ENCODE measurements at regions not wholly inside any gene's neighbourhood (a gene's known extent, or its start where the extent isn't known, plus 50 kb on each side); places are given as distances from the start of the nearest gene placed in this dataset.

DNA sequence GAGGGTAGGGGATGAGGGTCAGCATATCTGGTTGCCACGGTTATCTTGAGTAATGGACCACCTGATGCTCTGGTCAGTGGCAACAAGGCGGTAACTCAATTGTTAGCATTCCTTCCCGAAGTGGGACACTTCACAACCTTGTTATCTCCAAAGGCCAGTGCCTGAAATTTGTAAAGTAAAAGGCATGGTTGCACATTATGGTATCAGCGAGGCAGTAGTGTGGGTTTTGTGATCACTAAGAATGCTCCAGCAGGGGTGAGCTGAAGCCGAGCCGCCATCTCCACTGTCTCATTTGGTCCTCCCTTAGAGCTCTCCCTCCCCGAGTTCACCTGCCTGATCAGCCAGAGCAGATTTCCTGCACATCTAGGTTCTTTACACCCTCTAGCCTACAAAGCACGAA, 50.5 kb upstream of the LGALSL start:
- H3K4me1 Mint-ChIP-seq, result peaks cover 67% of the 10 kb centered on the region
- no peaks in the 10 kb centered on the region for H3K9me2 ChIP-seq (ENCODE audit: insufficient read depth)
- no peaks in the 10 kb centered on the region for H3K36me3 ChIP-seq (ENCODE audit: insufficient read depth)
- H3F3A ChIP-seq (replicated peaks; ENCODE audit: low read depth), result peaks cover 15% of the 10 kb centered on the region; the same call in 1 of the 2 replicates
- H3K36me3 Mint-ChIP-seq (ENCODE audit: low read depth), result no peaks in the 10 kb centered on the region
- H3K4me3 Mint-ChIP-seq, result no peak overlapping the region
- H2AFZ ChIP-seq, result peak overlapping the region; percentile 90
- peaks cover 13% of the 10 kb centered on the region for H3K27me3 Mint-ChIP-seq (ENCODE audit: insufficient read depth, low read depth, poor library complexity)
- no peaks in the 10 kb centered on the region for H3K79me2 ChIP-seq (replicated peaks; ENCODE audit: insufficient read depth)
- DNase-seq (ENCODE audit: low spot score) (no peak), ATAC-seq (no peak)
- peaks cover 42% of the 10 kb centered on the region for H3K4me1 ChIP-seq (ENCODE audit: insufficient read depth)
- peak overlapping the region; percentile 96 for H3K27ac Mint-ChIP-seq
- peak overlapping the region; percentile 26; the same call in 1 of the 2 replicates for H3K4me3 ChIP-seq
- no peaks in the 10 kb centered on the region for H4K20me1 ChIP-seq (replicated peaks; ENCODE audit: insufficient read depth)
- H3K27ac ChIP-seq (ENCODE audit: low read depth), result peak overlapping the region; percentile 90
- no peaks in the 10 kb centered on the region for H3K9me3 Mint-ChIP-seq
- H3K4me2 ChIP-seq, result peak overlapping the region; percentile 65
- TF ChIP-seq EZH2phosphoT487 (IDR thresholded peaks at IDR 0.05; ENCODE audit: unreplicated experiment), result no peak
- TF ChIP-seq, protein P1, sequence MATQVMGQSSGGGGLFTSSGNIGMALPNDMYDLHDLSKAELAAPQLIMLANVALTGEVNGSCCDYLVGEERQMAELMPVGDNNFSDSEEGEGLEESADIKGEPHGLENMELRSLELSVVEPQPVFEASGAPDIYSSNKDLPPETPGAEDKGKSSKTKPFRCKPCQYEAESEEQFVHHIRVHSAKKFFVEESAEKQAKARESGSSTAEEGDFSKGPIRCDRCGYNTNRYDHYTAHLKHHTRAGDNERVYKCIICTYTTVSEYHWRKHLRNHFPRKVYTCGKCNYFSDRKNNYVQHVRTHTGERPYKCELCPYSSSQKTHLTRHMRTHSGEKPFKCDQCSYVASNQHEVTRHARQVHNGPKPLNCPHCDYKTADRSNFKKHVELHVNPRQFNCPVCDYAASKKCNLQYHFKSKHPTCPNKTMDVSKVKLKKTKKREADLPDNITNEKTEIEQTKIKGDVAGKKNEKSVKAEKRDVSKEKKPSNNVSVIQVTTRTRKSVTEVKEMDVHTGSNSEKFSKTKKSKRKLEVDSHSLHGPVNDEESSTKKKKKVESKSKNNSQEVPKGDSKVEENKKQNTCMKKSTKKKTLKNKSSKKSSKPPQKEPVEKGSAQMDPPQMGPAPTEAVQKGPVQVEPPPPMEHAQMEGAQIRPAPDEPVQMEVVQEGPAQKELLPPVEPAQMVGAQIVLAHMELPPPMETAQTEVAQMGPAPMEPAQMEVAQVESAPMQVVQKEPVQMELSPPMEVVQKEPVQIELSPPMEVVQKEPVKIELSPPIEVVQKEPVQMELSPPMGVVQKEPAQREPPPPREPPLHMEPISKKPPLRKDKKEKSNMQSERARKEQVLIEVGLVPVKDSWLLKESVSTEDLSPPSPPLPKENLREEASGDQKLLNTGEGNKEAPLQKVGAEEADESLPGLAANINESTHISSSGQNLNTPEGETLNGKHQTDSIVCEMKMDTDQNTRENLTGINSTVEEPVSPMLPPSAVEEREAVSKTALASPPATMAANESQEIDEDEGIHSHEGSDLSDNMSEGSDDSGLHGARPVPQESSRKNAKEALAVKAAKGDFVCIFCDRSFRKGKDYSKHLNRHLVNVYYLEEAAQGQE (IDR thresholded peaks at IDR 0.05; ENCODE audit: unreplicated experiment), result no peak
- TF ChIP-seq, protein P2, sequence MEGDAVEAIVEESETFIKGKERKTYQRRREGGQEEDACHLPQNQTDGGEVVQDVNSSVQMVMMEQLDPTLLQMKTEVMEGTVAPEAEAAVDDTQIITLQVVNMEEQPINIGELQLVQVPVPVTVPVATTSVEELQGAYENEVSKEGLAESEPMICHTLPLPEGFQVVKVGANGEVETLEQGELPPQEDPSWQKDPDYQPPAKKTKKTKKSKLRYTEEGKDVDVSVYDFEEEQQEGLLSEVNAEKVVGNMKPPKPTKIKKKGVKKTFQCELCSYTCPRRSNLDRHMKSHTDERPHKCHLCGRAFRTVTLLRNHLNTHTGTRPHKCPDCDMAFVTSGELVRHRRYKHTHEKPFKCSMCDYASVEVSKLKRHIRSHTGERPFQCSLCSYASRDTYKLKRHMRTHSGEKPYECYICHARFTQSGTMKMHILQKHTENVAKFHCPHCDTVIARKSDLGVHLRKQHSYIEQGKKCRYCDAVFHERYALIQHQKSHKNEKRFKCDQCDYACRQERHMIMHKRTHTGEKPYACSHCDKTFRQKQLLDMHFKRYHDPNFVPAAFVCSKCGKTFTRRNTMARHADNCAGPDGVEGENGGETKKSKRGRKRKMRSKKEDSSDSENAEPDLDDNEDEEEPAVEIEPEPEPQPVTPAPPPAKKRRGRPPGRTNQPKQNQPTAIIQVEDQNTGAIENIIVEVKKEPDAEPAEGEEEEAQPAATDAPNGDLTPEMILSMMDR (conservative IDR thresholded peaks at IDR 0.05; ENCODE audit: low read depth in 2 of 2), result no peak
- TF ChIP-seq EZH2 (IDR thresholded peaks at IDR 0.05; ENCODE audit: low read depth, unreplicated experiment), result no peak
- no peak for TF ChIP-seq ZNF331 (CRISPR knock-in tag; IDR thresholded peaks at IDR 0.05; ENCODE audit: low read depth)
- no peak for TF ChIP-seq JUNB (IDR thresholded peaks at IDR 0.05; ENCODE audit: unreplicated experiment)
- no peak for TF ChIP-seq POLR2AphosphoS5 (IDR thresholded peaks at IDR 0.05; ENCODE audit: low read depth)
- TF ChIP-seq, protein P3, sequence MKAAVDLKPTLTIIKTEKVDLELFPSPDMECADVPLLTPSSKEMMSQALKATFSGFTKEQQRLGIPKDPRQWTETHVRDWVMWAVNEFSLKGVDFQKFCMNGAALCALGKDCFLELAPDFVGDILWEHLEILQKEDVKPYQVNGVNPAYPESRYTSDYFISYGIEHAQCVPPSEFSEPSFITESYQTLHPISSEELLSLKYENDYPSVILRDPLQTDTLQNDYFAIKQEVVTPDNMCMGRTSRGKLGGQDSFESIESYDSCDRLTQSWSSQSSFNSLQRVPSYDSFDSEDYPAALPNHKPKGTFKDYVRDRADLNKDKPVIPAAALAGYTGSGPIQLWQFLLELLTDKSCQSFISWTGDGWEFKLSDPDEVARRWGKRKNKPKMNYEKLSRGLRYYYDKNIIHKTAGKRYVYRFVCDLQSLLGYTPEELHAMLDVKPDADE (IDR thresholded peaks at IDR 0.05), result no peak
- TF ChIP-seq ZNF114 (CRISPR knock-in tag; IDR thresholded peaks at IDR 0.05), result no peak
- TF ChIP-seq STAT1 (IDR thresholded peaks at IDR 0.05; ENCODE audit: unreplicated experiment), result no peak
- no peak for TF ChIP-seq NANOG (IDR thresholded peaks at IDR 0.05; ENCODE audit: borderline replicate concordance)
- TF ChIP-seq, protein P4, sequence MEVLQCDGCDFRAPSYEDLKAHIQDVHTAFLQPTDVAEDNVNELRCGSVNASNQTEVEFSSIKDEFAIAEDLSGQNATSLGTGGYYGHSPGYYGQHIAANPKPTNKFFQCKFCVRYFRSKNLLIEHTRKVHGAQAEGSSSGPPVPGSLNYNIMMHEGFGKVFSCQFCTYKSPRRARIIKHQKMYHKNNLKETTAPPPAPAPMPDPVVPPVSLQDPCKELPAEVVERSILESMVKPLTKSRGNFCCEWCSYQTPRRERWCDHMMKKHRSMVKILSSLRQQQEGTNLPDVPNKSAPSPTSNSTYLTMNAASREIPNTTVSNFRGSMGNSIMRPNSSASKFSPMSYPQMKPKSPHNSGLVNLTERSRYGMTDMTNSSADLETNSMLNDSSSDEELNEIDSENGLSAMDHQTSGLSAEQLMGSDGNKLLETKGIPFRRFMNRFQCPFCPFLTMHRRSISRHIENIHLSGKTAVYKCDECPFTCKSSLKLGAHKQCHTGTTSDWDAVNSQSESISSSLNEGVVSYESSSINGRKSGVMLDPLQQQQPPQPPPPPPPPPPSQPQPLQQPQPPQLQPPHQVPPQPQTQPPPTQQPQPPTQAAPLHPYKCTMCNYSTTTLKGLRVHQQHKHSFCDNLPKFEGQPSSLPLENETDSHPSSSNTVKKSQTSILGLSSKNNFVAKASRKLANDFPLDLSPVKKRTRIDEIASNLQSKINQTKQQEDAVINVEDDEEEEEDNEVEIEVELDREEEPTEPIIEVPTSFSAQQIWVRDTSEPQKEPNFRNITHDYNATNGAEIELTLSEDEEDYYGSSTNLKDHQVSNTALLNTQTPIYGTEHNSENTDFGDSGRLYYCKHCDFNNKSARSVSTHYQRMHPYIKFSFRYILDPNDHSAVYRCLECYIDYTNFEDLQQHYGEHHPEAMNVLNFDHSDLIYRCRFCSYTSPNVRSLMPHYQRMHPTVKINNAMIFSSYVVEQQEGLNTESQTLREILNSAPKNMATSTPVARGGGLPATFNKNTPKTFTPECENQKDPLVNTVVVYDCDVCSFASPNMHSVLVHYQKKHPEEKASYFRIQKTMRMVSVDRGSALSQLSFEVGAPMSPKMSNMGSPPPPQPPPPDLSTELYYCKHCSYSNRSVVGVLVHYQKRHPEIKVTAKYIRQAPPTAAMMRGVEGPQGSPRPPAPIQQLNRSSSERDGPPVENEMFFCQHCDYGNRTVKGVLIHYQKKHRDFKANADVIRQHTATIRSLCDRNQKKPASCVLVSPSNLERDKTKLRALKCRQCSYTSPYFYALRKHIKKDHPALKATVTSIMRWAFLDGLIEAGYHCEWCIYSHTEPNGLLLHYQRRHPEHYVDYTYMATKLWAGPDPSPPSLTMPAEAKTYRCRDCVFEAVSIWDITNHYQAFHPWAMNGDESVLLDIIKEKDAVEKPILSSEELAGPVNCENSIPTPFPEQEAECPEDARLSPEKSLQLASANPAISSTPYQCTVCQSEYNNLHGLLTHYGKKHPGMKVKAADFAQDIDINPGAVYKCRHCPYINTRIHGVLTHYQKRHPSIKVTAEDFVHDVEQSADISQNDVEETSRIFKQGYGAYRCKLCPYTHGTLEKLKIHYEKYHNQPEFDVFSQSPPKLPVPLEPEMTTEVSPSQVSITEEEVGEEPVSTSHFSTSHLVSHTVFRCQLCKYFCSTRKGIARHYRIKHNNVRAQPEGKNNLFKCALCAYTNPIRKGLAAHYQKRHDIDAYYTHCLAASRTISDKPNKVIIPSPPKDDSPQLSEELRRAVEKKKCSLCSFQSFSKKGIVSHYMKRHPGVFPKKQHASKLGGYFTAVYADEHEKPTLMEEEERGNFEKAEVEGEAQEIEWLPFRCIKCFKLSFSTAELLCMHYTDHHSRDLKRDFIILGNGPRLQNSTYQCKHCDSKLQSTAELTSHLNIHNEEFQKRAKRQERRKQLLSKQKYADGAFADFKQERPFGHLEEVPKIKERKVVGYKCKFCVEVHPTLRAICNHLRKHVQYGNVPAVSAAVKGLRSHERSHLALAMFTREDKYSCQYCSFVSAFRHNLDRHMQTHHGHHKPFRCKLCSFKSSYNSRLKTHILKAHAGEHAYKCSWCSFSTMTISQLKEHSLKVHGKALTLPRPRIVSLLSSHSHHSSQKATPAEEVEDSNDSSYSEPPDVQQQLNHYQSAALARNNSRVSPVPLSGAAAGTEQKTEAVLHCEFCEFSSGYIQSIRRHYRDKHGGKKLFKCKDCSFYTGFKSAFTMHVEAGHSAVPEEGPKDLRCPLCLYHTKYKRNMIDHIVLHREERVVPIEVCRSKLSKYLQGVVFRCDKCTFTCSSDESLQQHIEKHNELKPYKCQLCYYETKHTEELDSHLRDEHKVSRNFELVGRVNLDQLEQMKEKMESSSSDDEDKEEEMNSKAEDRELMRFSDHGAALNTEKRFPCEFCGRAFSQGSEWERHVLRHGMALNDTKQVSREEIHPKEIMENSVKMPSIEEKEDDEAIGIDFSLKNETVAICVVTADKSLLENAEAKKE (CRISPR knock-in tag; IDR thresholded peaks at IDR 0.05), result no peak
- no peak for TF ChIP-seq CREB1 (CRISPR knock-in tag; IDR thresholded peaks at IDR 0.05; ENCODE audit: low read depth)
- H3K27me3 ChIP-seq (ENCODE audit: insufficient read depth), result no peaks in the 10 kb centered on the region

Measured in GM23338 (cell line).